ENCODE measurements at regions not wholly inside any gene's neighbourhood (a gene's known extent, or its start where the extent isn't known, plus 50 kb on each side); places are given as distances from the start of the nearest gene placed in this dataset.
"Not testable (repeated sequence)": the region's sequence is repeated elsewhere in the genome, so short reads cannot be mapped to it uniquely, and the experiment has no call there.

DNA sequence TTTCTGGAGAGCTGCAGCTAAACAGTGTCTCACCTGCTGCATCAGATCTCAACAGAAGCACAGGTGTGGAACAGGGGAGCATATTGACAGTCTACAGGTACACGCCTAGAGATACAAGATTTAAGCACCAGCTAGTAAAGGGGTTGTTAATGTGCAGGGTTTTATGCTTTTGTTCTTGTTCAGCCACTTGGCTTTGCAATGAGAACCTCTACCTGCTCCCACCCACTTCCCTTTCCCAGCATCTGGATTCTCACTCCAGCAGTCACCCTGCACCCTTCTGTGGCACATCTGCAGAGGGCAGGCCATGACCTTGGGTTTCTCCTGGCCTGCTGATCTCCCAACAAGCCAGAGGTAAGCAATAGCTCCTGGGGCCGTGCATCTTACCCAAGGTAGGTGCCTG lies 446.6 kb downstream of the BUD13 start:
- no peak overlapping the region for H3K4me2 ChIP-seq (ENCODE audit: low read length)
- no peaks in the 10 kb centered on the region for H3K27me3 ChIP-seq (ENCODE audit: control insufficient read depth, low read length)
- no peak overlapping the region for H3K27ac ChIP-seq (ENCODE audit: low read depth, low read length)
- no peaks in the 10 kb centered on the region for H3K9me2 ChIP-seq (replicated peaks; ENCODE audit: control insufficient read depth, low read length)
- H3K4me1 ChIP-seq (ENCODE audit: control insufficient read depth, low read length) = no peaks in the 10 kb centered on the region
- H4K20me1 ChIP-seq (ENCODE audit: control insufficient read depth, insufficient read depth, low read depth, low read length) = no peaks in the 10 kb centered on the region
- TF ChIP-seq, protein P1, sequence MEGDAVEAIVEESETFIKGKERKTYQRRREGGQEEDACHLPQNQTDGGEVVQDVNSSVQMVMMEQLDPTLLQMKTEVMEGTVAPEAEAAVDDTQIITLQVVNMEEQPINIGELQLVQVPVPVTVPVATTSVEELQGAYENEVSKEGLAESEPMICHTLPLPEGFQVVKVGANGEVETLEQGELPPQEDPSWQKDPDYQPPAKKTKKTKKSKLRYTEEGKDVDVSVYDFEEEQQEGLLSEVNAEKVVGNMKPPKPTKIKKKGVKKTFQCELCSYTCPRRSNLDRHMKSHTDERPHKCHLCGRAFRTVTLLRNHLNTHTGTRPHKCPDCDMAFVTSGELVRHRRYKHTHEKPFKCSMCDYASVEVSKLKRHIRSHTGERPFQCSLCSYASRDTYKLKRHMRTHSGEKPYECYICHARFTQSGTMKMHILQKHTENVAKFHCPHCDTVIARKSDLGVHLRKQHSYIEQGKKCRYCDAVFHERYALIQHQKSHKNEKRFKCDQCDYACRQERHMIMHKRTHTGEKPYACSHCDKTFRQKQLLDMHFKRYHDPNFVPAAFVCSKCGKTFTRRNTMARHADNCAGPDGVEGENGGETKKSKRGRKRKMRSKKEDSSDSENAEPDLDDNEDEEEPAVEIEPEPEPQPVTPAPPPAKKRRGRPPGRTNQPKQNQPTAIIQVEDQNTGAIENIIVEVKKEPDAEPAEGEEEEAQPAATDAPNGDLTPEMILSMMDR (IDR thresholded peaks at IDR 0.05; ENCODE audit: low read depth, low read length, poor library complexity, severe bottlenecking) = no peak
- no peak for TF ChIP-seq EZH2phosphoT487 (IDR thresholded peaks at IDR 0.05; ENCODE audit: borderline replicate concordance, low read length)
- no peaks in the 10 kb centered on the region for H3F3A ChIP-seq (ENCODE audit: control insufficient read depth, insufficient read depth)
- H3K4me3 ChIP-seq (ENCODE audit: low read length) = no peak overlapping the region
- H3K79me2 ChIP-seq (ENCODE audit: control insufficient read depth, low read length) = no peaks in the 10 kb centered on the region
- no peaks in the 10 kb centered on the region for H3K9me3 ChIP-seq (ENCODE audit: control insufficient read depth, insufficient read depth, low read length)
- H3K36me3 ChIP-seq (ENCODE audit: control insufficient read depth, low read length) = no peaks in the 10 kb centered on the region

DNA sequence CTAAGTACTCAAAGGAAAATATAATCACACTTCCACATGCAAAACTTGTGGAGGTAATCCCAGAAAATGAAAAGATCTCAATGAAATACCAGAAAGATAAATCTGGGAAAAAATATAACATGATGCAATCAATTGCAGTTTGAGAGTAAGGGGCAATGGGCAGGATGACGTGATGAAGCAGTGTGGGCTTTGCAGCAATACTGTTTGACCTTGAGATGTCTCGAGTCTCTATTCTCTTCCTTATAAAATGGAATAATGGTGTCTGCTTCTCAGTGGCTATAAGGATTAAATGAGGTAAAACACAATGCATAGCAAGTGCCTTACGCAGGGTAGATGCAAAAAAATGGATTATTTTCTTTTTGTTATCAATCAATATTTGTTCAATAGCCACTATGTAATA lies 447.5 kb downstream of the BUD13 start:
- Histone ChIP-seq H4K20me1 (ENCODE audit: control insufficient read depth, insufficient read depth, low read depth, low read length) (no peaks in the 10 kb centered on the region), H3K36me3 (ENCODE audit: control insufficient read depth, low read length) (no peaks in the 10 kb centered on the region), H3K9me2 (replicated peaks; ENCODE audit: control insufficient read depth, low read length) (no peaks in the 10 kb centered on the region), H3K4me1 (ENCODE audit: control insufficient read depth, low read length) (no peaks in the 10 kb centered on the region), H3K27ac (ENCODE audit: low read depth, low read length) (no peak overlapping the region), H3K27me3 (ENCODE audit: control insufficient read depth, low read length) (no peaks in the 10 kb centered on the region), H3K4me3 (ENCODE audit: low read length) (no peak overlapping the region), H3K79me2 (ENCODE audit: control insufficient read depth, low read length) (no peaks in the 10 kb centered on the region), H3K9me3 (ENCODE audit: control insufficient read depth, insufficient read depth, low read length) (no peaks in the 10 kb centered on the region), H3K4me2 (ENCODE audit: low read length) (no peak overlapping the region), H3F3A (ENCODE audit: control insufficient read depth, insufficient read depth) (no peaks in the 10 kb centered on the region)
- TF ChIP-seq, protein P1 (IDR thresholded peaks at IDR 0.05; ENCODE audit: low read depth, low read length, poor library complexity, severe bottlenecking) = no peak
- TF ChIP-seq EZH2phosphoT487 (IDR thresholded peaks at IDR 0.05; ENCODE audit: borderline replicate concordance, low read length) = no peak

DNA sequence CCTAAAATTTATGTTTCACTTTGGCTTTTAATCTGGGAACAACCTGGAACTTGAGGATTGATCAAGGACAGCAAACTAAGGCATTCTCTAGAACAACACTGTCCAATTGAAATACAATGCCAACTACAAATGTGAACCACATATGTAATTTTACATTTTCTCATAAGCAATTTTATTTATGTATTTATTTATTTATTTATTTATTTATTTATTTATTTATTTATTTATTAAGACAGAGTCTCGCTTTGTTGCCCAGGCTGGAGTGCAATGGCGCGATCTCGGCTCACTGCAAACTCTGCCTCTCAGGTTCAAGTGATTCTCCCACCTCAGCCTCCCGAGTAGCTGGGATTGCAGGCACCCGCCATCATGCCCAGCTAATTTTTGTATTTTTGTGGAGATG lies 448.7 kb downstream of the BUD13 start:
- not testable (repeated sequence) for H3K9me3 ChIP-seq (ENCODE audit: control insufficient read depth, insufficient read depth, low read length); H3K27me3 ChIP-seq (ENCODE audit: control insufficient read depth, low read length); H3K4me2 ChIP-seq (ENCODE audit: low read length); H3K79me2 ChIP-seq (ENCODE audit: control insufficient read depth, low read length); H4K20me1 ChIP-seq (ENCODE audit: control insufficient read depth, insufficient read depth, low read depth, low read length); H3F3A ChIP-seq (ENCODE audit: control insufficient read depth, insufficient read depth); H3K9me2 ChIP-seq (replicated peaks; ENCODE audit: control insufficient read depth, low read length); H3K27ac ChIP-seq (ENCODE audit: low read depth, low read length); H3K4me1 ChIP-seq (ENCODE audit: control insufficient read depth, low read length); H3K36me3 ChIP-seq (ENCODE audit: control insufficient read depth, low read length); H3K4me3 ChIP-seq (ENCODE audit: low read length)

DNA sequence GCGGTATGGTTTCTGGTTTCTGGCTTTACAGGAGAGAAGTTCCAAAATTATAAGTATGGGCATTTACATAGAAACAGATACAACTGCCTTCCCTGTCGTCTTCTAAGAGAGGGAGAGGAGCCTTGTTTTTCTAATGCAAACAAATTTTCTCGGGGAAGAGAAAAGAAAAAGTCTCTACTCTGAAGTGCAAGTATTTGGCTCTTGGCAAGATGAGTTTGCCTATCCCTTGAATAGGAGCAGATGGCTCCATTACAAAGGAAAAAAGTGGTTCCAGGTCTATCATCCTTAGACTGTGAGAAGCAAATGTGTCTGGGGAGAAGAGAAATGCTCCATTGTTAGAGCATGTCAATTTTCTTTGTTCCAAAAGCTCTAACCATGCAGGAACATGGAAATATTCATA lies 455.6 kb downstream of the BUD13 start:
- H3K4me2 ChIP-seq (ENCODE audit: low read length) = no peak overlapping the region
- H3K36me3 ChIP-seq (ENCODE audit: control insufficient read depth, low read length) = no peaks in the 10 kb centered on the region
- no peaks in the 10 kb centered on the region for H3F3A ChIP-seq (ENCODE audit: control insufficient read depth, insufficient read depth)
- no peaks in the 10 kb centered on the region for H4K20me1 ChIP-seq (ENCODE audit: control insufficient read depth, insufficient read depth, low read depth, low read length)
- H3K27me3 ChIP-seq (ENCODE audit: control insufficient read depth, low read length) = peaks cover 8% of the 10 kb centered on the region
- no peak for TF ChIP-seq EZH2phosphoT487 (IDR thresholded peaks at IDR 0.05; ENCODE audit: borderline replicate concordance, low read length)
- no peaks in the 10 kb centered on the region for H3K79me2 ChIP-seq (ENCODE audit: control insufficient read depth, low read length)
- no peaks in the 10 kb centered on the region for H3K4me1 ChIP-seq (ENCODE audit: control insufficient read depth, low read length)
- H3K27ac ChIP-seq (ENCODE audit: low read depth, low read length) = no peak overlapping the region
- H3K9me3 ChIP-seq (ENCODE audit: control insufficient read depth, insufficient read depth, low read length) = no peaks in the 10 kb centered on the region
- H3K9me2 ChIP-seq (replicated peaks; ENCODE audit: control insufficient read depth, low read length) = no peaks in the 10 kb centered on the region
- no peak overlapping the region for H3K4me3 ChIP-seq (ENCODE audit: low read length)

Measured in DOHH2 (cell line).